ENCODE measurements at regions not wholly inside any gene's neighbourhood (a gene's known extent, or its start where the extent isn't known, plus 50 kb on each side); places are given as distances from the start of the nearest gene placed in this dataset.

DNA sequence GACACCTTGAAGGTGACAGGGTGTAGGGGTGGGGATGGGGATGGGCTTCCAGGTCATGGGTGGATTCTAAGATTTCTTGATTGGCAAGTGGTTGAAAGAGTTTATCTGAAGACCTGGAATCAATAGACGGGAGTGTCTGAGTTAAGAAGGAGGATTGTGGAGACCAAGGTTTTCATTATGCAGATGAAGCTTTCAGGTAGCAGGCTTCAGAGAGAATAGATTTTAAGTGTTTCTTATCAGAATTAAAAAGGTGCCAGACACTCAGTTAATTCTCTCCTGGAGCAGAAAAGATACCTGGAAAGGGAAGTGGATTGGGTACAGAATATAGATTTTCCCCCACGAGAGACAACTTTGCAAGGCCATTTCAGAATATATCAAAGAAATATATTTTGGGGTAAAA lies 211.7 kb upstream of the PRICKLE1 start:
- TF ChIP-seq, protein P1, sequence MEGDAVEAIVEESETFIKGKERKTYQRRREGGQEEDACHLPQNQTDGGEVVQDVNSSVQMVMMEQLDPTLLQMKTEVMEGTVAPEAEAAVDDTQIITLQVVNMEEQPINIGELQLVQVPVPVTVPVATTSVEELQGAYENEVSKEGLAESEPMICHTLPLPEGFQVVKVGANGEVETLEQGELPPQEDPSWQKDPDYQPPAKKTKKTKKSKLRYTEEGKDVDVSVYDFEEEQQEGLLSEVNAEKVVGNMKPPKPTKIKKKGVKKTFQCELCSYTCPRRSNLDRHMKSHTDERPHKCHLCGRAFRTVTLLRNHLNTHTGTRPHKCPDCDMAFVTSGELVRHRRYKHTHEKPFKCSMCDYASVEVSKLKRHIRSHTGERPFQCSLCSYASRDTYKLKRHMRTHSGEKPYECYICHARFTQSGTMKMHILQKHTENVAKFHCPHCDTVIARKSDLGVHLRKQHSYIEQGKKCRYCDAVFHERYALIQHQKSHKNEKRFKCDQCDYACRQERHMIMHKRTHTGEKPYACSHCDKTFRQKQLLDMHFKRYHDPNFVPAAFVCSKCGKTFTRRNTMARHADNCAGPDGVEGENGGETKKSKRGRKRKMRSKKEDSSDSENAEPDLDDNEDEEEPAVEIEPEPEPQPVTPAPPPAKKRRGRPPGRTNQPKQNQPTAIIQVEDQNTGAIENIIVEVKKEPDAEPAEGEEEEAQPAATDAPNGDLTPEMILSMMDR (IDR thresholded peaks at IDR 0.05; ENCODE audit: low read depth, low read length, missing input control), result no peak
- TF ChIP-seq RAD21 (IDR thresholded peaks at IDR 0.05) (no peak), YY1 (IDR thresholded peaks at IDR 0.05) (no peak), JUND (IDR thresholded peaks at IDR 0.05) (no peak), HNF4G (IDR thresholded peaks at IDR 0.05) (no peak), TAF1 (conservative IDR thresholded peaks at IDR 0.05) (no peak), EGR1 (IDR thresholded peaks at IDR 0.05; ENCODE audit: low read depth in 2 of 2) (no peak), FOXA1 (IDR thresholded peaks at IDR 0.05) (no peak), FOXA2 (IDR thresholded peaks at IDR 0.05) (no peak)
- TF ChIP-seq, protein P2, sequence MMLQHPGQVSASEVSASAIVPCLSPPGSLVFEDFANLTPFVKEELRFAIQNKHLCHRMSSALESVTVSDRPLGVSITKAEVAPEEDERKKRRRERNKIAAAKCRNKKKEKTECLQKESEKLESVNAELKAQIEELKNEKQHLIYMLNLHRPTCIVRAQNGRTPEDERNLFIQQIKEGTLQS (IDR thresholded peaks at IDR 0.05), result no peak
- TF ChIP-seq, protein P3, sequence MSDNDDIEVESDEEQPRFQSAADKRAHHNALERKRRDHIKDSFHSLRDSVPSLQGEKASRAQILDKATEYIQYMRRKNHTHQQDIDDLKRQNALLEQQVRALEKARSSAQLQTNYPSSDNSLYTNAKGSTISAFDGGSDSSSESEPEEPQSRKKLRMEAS (IDR thresholded peaks at IDR 0.05), result no peak
- TF ChIP-seq, protein P4, sequence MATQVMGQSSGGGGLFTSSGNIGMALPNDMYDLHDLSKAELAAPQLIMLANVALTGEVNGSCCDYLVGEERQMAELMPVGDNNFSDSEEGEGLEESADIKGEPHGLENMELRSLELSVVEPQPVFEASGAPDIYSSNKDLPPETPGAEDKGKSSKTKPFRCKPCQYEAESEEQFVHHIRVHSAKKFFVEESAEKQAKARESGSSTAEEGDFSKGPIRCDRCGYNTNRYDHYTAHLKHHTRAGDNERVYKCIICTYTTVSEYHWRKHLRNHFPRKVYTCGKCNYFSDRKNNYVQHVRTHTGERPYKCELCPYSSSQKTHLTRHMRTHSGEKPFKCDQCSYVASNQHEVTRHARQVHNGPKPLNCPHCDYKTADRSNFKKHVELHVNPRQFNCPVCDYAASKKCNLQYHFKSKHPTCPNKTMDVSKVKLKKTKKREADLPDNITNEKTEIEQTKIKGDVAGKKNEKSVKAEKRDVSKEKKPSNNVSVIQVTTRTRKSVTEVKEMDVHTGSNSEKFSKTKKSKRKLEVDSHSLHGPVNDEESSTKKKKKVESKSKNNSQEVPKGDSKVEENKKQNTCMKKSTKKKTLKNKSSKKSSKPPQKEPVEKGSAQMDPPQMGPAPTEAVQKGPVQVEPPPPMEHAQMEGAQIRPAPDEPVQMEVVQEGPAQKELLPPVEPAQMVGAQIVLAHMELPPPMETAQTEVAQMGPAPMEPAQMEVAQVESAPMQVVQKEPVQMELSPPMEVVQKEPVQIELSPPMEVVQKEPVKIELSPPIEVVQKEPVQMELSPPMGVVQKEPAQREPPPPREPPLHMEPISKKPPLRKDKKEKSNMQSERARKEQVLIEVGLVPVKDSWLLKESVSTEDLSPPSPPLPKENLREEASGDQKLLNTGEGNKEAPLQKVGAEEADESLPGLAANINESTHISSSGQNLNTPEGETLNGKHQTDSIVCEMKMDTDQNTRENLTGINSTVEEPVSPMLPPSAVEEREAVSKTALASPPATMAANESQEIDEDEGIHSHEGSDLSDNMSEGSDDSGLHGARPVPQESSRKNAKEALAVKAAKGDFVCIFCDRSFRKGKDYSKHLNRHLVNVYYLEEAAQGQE (IDR thresholded peaks at IDR 0.05), result no peak
- TF ChIP-seq, protein P5, sequence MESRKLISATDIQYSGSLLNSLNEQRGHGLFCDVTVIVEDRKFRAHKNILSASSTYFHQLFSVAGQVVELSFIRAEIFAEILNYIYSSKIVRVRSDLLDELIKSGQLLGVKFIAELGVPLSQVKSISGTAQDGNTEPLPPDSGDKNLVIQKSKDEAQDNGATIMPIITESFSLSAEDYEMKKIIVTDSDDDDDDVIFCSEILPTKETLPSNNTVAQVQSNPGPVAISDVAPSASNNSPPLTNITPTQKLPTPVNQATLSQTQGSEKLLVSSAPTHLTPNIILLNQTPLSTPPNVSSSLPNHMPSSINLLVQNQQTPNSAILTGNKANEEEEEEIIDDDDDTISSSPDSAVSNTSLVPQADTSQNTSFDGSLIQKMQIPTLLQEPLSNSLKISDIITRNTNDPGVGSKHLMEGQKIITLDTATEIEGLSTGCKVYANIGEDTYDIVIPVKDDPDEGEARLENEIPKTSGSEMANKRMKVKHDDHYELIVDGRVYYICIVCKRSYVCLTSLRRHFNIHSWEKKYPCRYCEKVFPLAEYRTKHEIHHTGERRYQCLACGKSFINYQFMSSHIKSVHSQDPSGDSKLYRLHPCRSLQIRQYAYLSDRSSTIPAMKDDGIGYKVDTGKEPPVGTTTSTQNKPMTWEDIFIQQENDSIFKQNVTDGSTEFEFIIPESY (IDR thresholded peaks at IDR 0.05), result no peak

Data from liver (tissue), 3 donors.